ENCODE measurements at regions not wholly inside any gene's neighbourhood (a gene's known extent, or its start where the extent isn't known, plus 50 kb on each side); places are given as distances from the start of the nearest gene placed in this dataset.

GRCh38 chr5:54659700-54660131 is 142.2 kb downstream of the SNX18 start:
- no peak overlapping the region for H3K4me3 ChIP-seq (ENCODE audit: low read depth, low read length)
- H3K27ac ChIP-seq (ENCODE audit: low read depth, low read length): no peak overlapping the region
- H3K36me3 ChIP-seq (ENCODE audit: insufficient read depth, low read length): no peaks in the 10 kb centered on the region
- no peak overlapping the region for H2AFZ ChIP-seq (ENCODE audit: low read length, unreplicated experiment)
- H3K79me2 ChIP-seq (ENCODE audit: control insufficient read depth, insufficient read depth, low read length, unreplicated experiment): no peaks in the 10 kb centered on the region
- peaks cover 23% of the 10 kb centered on the region for H3K4me1 ChIP-seq (ENCODE audit: control insufficient read depth, insufficient read depth, low read length, unreplicated experiment)
- H3K27me3 ChIP-seq (ENCODE audit: insufficient read depth, low read length): no peaks in the 10 kb centered on the region

GRCh38 chr5:54658010-54658409 is 140.5 kb downstream of the SNX18 start:
- Histone ChIP-seq H3K79me2 (ENCODE audit: control insufficient read depth, insufficient read depth, low read length, unreplicated experiment) (no peaks in the 10 kb centered on the region), H3K27me3 (ENCODE audit: insufficient read depth, low read length) (no peaks in the 10 kb centered on the region)

GRCh38 chr5:54656261-54656728 is 138.7 kb downstream of the SNX18 start:
- Histone ChIP-seq H3K4me1 (ENCODE audit: control insufficient read depth, insufficient read depth, low read length, unreplicated experiment) (peaks cover 16% of the 10 kb centered on the region), H3K27me3 (ENCODE audit: insufficient read depth, low read length) (no peaks in the 10 kb centered on the region), H3K4me3 (ENCODE audit: low read depth, low read length) (no peak overlapping the region), H3K27ac (ENCODE audit: low read depth, low read length) (no peak overlapping the region), H3K79me2 (ENCODE audit: control insufficient read depth, insufficient read depth, low read length, unreplicated experiment) (no peaks in the 10 kb centered on the region), H2AFZ (ENCODE audit: low read length, unreplicated experiment) (no peak overlapping the region), H3K36me3 (ENCODE audit: insufficient read depth, low read length) (no peaks in the 10 kb centered on the region)

More at GRCh38 chr5:54658010-54658409, 140.5 kb downstream of the SNX18 start:
- H2AFZ ChIP-seq (ENCODE audit: low read length, unreplicated experiment): no peak overlapping the region
- H3K4me1 ChIP-seq (ENCODE audit: control insufficient read depth, insufficient read depth, low read length, unreplicated experiment): peaks cover 10% of the 10 kb centered on the region
- H3K4me3 ChIP-seq (ENCODE audit: low read depth, low read length): no peak overlapping the region
- H3K36me3 ChIP-seq (ENCODE audit: insufficient read depth, low read length): no peaks in the 10 kb centered on the region
- 0 out of 2 replicates have a peak overlapping the region, but pooled peaks have one; percentile 10 for H3K27ac ChIP-seq (ENCODE audit: low read depth, low read length)

- Histone ChIP-seq H3K27ac (ENCODE audit: low read depth, low read length) (no peak overlapping the region), H3K79me2 (ENCODE audit: control insufficient read depth, insufficient read depth, low read length, unreplicated experiment) (no peaks in the 10 kb centered on the region), H3K4me3 (ENCODE audit: low read depth, low read length) (no peak overlapping the region), H3K27me3 (ENCODE audit: insufficient read depth, low read length) (no peaks in the 10 kb centered on the region), H2AFZ (ENCODE audit: low read length, unreplicated experiment) (no peak overlapping the region), H3K36me3 (ENCODE audit: insufficient read depth, low read length) (no peaks in the 10 kb centered on the region), H3K4me1 (ENCODE audit: control insufficient read depth, insufficient read depth, low read length, unreplicated experiment) (peaks cover 19% of the 10 kb centered on the region)
These were observed 138.2 kb downstream of the SNX18 start for GRCh38 chr5:54655761-54656160.

GRCh38 chr5:54655266-54655665 is 137.7 kb downstream of the SNX18 start:
- no peak overlapping the region for H3K27ac ChIP-seq (ENCODE audit: low read depth, low read length)
- H3K79me2 ChIP-seq (ENCODE audit: control insufficient read depth, insufficient read depth, low read length, unreplicated experiment): no peaks in the 10 kb centered on the region
- no peaks in the 10 kb centered on the region for H3K27me3 ChIP-seq (ENCODE audit: insufficient read depth, low read length)
- no peaks in the 10 kb centered on the region for H3K36me3 ChIP-seq (ENCODE audit: insufficient read depth, low read length)
- peaks cover 19% of the 10 kb centered on the region for H3K4me1 ChIP-seq (ENCODE audit: control insufficient read depth, insufficient read depth, low read length, unreplicated experiment)
- H2AFZ ChIP-seq (ENCODE audit: low read length, unreplicated experiment): no peak overlapping the region
- no peak overlapping the region for H3K4me3 ChIP-seq (ENCODE audit: low read depth, low read length)

- H3K27me3 ChIP-seq (ENCODE audit: insufficient read depth, low read length): no peaks in the 10 kb centered on the region
- no peak overlapping the region for H3K27ac ChIP-seq (ENCODE audit: low read depth, low read length)
- no peak overlapping the region for H2AFZ ChIP-seq (ENCODE audit: low read length, unreplicated experiment)
- peaks cover 19% of the 10 kb centered on the region for H3K4me1 ChIP-seq (ENCODE audit: control insufficient read depth, insufficient read depth, low read length, unreplicated experiment)
- H3K4me3 ChIP-seq (ENCODE audit: low read depth, low read length): no peak overlapping the region
- no peaks in the 10 kb centered on the region for H3K36me3 ChIP-seq (ENCODE audit: insufficient read depth, low read length)
- H3K79me2 ChIP-seq (ENCODE audit: control insufficient read depth, insufficient read depth, low read length, unreplicated experiment): no peaks in the 10 kb centered on the region
These were observed 136.5 kb downstream of the SNX18 start for GRCh38 chr5:54653956-54654614.

- Histone ChIP-seq H3K4me3 (ENCODE audit: low read depth, low read length) (no peak overlapping the region), H3K27ac (ENCODE audit: low read depth, low read length) (no peak overlapping the region), H3K79me2 (ENCODE audit: control insufficient read depth, insufficient read depth, low read length, unreplicated experiment) (no peaks in the 10 kb centered on the region), H3K36me3 (ENCODE audit: insufficient read depth, low read length) (no peaks in the 10 kb centered on the region), H3K27me3 (ENCODE audit: insufficient read depth, low read length) (no peaks in the 10 kb centered on the region), H2AFZ (ENCODE audit: low read length, unreplicated experiment) (no peak overlapping the region), H3K4me1 (ENCODE audit: control insufficient read depth, insufficient read depth, low read length, unreplicated experiment) (peaks cover 19% of the 10 kb centered on the region)
These were observed 134.0 kb downstream of the SNX18 start for GRCh38 chr5:54651482-54652076.

- no peaks in the 10 kb centered on the region for H3K79me2 ChIP-seq (ENCODE audit: control insufficient read depth, insufficient read depth, low read length, unreplicated experiment)
- no peaks in the 10 kb centered on the region for H3K27me3 ChIP-seq (ENCODE audit: insufficient read depth, low read length)
- H3K4me1 ChIP-seq (ENCODE audit: control insufficient read depth, insufficient read depth, low read length, unreplicated experiment): peaks cover 45% of the 10 kb centered on the region
- H3K4me3 ChIP-seq (ENCODE audit: low read depth, low read length): no peak overlapping the region
- no peaks in the 10 kb centered on the region for H3K36me3 ChIP-seq (ENCODE audit: insufficient read depth, low read length)
- no peak overlapping the region for H3K27ac ChIP-seq (ENCODE audit: low read depth, low read length)
- no peak overlapping the region for H2AFZ ChIP-seq (ENCODE audit: low read length, unreplicated experiment)
These were observed 131.5 kb downstream of the SNX18 start for GRCh38 chr5:54649041-54649504.

GRCh38 chr5:54646356-54647101 is 129.0 kb downstream of the SNX18 start:
- Histone ChIP-seq H3K4me1 (ENCODE audit: control insufficient read depth, insufficient read depth, low read length, unreplicated experiment) (peaks cover 52% of the 10 kb centered on the region), H3K79me2 (ENCODE audit: control insufficient read depth, insufficient read depth, low read length, unreplicated experiment) (no peaks in the 10 kb centered on the region), H3K36me3 (ENCODE audit: insufficient read depth, low read length) (no peaks in the 10 kb centered on the region), H3K4me3 (ENCODE audit: low read depth, low read length) (peak overlapping the region; percentile 54; the same call in 1 of the 2 replicates), H3K27me3 (ENCODE audit: insufficient read depth, low read length) (no peaks in the 10 kb centered on the region), H3K27ac (ENCODE audit: low read depth, low read length) (peak overlapping the region; percentile 46), H2AFZ (ENCODE audit: low read length, unreplicated experiment) (peak overlapping the region; percentile 87)

- Histone ChIP-seq H3K79me2 (ENCODE audit: control insufficient read depth, insufficient read depth, low read length, unreplicated experiment) (no peaks in the 10 kb centered on the region), H3K36me3 (ENCODE audit: insufficient read depth, low read length) (no peaks in the 10 kb centered on the region), H3K27ac (ENCODE audit: low read depth, low read length) (peak overlapping the region; percentile 46), H3K4me3 (ENCODE audit: low read depth, low read length) (peak overlapping the region; percentile 54; the same call in 1 of the 2 replicates), H2AFZ (ENCODE audit: low read length, unreplicated experiment) (peak overlapping the region; percentile 87), H3K4me1 (ENCODE audit: control insufficient read depth, insufficient read depth, low read length, unreplicated experiment) (peaks cover 47% of the 10 kb centered on the region), H3K27me3 (ENCODE audit: insufficient read depth, low read length) (no peaks in the 10 kb centered on the region)
These were observed 128.4 kb downstream of the SNX18 start for GRCh38 chr5:54645882-54646355.
